ENCODE measurements at regions not wholly inside any gene's neighbourhood (a gene's known extent, or its start where the extent isn't known, plus 50 kb on each side); places are given as distances from the start of the nearest gene placed in this dataset.
"Not testable (repeated sequence)": the region's sequence is repeated elsewhere in the genome, so short reads cannot be mapped to it uniquely, and the experiment has no call there.

DNA sequence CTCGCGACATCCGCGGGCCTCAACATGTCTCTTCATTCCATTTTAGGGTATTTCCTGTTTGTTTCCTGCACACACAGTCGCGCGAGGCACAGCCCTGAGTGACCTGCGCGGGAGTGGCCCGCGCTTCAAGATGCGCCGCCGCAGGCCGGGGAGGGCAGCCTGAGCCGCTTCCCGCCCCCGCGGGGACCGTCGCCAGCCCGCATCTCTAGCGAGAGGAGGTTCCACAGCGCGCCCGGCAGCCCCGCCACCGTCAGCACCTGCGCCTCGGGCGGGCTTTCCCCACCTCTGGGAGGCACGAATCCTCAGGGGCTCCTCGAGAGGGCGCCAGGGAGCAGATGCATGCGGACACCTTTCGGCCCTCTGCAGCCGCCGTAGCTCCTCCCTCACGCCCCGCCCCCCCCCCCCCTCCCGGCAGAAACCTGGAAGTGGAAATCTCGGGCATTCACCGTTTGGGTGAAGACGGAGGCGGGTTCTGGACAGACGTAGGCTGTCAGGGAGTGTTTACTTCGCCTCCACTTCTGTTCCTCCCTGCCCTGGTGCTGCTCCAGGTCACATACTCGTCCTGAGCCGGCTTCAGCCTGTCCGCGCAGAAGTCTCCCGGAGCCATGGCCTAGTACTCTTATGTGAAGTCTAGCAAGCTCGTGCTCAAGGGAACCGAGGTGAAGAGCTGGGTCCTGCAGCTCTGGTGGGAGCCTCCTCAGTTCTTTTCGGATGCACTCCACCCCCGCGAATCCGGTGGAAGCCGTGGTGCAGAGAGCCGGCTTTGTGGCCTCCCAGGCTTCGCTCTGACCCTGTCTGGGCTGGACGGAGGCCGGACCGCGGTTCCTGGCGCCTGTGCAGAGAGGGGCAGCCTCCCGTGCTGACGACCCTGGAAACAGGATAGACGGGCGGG, 880.5 kb upstream of the DEFB115 start:
- Histone ChIP-seq H3K4me1 (peaks cover 0 to 15% (median 0%) of the 10 kb centered on the region in 4 donors), H3K27me3 (no peaks in the 10 kb centered on the region), H3K4me3 (peak overlapping the region; percentile 30 to 85 (median 68)), H3K36me3 (no peaks in the 10 kb centered on the region), H3K27ac (peak overlapping the region in 3 of 4 donors; percentile 42 to 86 (median 82)), H3K9me3 (no peaks in the 10 kb centered on the region)
- TF ChIP-seq, protein P1, sequence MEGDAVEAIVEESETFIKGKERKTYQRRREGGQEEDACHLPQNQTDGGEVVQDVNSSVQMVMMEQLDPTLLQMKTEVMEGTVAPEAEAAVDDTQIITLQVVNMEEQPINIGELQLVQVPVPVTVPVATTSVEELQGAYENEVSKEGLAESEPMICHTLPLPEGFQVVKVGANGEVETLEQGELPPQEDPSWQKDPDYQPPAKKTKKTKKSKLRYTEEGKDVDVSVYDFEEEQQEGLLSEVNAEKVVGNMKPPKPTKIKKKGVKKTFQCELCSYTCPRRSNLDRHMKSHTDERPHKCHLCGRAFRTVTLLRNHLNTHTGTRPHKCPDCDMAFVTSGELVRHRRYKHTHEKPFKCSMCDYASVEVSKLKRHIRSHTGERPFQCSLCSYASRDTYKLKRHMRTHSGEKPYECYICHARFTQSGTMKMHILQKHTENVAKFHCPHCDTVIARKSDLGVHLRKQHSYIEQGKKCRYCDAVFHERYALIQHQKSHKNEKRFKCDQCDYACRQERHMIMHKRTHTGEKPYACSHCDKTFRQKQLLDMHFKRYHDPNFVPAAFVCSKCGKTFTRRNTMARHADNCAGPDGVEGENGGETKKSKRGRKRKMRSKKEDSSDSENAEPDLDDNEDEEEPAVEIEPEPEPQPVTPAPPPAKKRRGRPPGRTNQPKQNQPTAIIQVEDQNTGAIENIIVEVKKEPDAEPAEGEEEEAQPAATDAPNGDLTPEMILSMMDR (IDR thresholded peaks at IDR 0.05): peak in 4 of 5 experiments; percentile 13 to 74 (median 70)
- TF ChIP-seq EP300 (IDR thresholded peaks at IDR 0.05) (peak in 1 of 2 donors; percentile 51), POLR2A (IDR thresholded peaks at IDR 0.05) (no peak)
- DNase-seq (ENCODE audit: low spot score in 2 of 2): peak; percentile 47 to 54
- 11 to 39% methylated on average over 61 to 67 of the region's 70 CpGs for WGBS, 2 donors

DNA sequence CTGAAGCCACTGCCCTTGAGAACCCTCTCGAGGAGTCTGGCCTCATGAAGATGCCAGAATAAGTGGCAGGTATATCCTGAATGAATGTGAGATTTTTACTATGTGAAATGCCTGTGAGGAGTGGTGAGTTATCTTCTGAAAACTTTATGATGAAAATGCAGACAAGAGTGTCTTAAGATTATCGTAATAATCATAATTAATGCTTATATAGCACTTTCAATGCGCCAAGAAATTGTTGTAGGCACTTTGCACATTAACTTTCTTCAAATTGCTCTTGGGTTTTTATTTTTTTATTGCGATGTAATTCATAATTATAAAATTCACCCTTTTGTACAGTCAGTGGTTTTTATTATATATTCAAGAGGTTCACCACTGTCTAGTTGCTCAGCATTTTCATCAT, 879.1 kb upstream of the DEFB115 start:
- Histone ChIP-seq H3K4me1 (peaks cover 0 to 21% (median 0%) of the 10 kb centered on the region in 4 donors), H3K4me3 (peak overlapping the region in 2 of 4 donors; percentile 73 to 85)
- not testable (repeated sequence) for DNase-seq (ENCODE audit: low spot score in 2 of 2); H3K36me3 ChIP-seq; H3K27ac ChIP-seq; H3K27me3 ChIP-seq; H3K9me3 ChIP-seq
- 70 to 81% methylated on average over 4 of the region's 4 CpGs for WGBS, 2 donors

DNA sequence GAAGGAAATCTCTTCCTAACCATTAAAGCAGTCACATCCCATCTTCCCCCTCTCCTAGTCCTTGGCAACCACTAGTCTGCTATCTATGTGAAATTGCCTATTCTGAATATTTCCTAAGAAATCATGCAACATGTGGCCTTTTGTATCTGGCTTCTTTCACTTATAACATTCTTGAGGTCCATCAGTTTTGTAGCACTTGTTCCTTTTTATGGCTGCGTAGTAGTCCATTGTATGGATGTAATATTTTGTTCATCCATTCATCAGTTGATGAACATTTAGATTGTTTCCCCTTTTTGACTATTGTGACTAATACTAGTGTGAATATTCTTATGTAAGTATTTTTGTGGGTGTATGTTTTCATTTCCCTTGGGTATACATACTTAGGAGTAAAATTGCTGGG, 878.7 kb upstream of the DEFB115 start:
- H3K4me3 ChIP-seq; H3K27me3 ChIP-seq; H3K36me3 ChIP-seq; DNase-seq (ENCODE audit: low spot score in 2 of 2); H3K27ac ChIP-seq; H3K9me3 ChIP-seq: not testable (repeated sequence)
- H3K4me1 ChIP-seq: peaks cover 0 to 21% (median 0%) of the 10 kb centered on the region in 4 donors
- 79 to 91% methylated on average over 1 of the region's 1 CpG for WGBS, 2 donors

DNA sequence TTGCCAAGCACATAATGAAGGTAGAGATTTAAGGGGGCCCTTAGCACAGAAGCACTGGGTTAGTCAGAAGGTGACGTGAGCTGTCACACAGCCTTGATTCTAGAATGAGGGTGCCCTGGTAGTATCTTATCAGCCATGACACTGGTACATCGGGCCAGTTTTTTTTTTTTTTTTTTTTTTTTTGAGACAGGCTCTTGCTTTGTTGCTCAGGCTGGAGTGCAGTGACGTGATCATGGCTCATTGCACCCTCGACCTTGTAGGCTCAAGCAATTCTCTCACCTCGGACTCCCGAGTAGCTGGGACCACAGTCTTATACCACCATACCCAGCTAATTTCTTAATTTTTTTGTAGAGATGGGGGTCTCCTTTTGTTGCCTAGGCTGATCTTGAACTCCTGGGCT, 872.6 kb upstream of the DEFB115 start:
- H3K4me3 ChIP-seq; H3K9me3 ChIP-seq; H3K27me3 ChIP-seq; H3K27ac ChIP-seq; DNase-seq (ENCODE audit: low spot score in 2 of 2): not testable (repeated sequence)
- H3K36me3 ChIP-seq: peaks cover 0 to 19% (median 0%) of the 10 kb centered on the region in 3 donors
- peaks cover 0 to 17% (median 0%) of the 10 kb centered on the region in 4 donors for H3K4me1 ChIP-seq
- WGBS, 2 donors: 75 to 78% methylated on average over 6 of the region's 6 CpGs

DNA sequence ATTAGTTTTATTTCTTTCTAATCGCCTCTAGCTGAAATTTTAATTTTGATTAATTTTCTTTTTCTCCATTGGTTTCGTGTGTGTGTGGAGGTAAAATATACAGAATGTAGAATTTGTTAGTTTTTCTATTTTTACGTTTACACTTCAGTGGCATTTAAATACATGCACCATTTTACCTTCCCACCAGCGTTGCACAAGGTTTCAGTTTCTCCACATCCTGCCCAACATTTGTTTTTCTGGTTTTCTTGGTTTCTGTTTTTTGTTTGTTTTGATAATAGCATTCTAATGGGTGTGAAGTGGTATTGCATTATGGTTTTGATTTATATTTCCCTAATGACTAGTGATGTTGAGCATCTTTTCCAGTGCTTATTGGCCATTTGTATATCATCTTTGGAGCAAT, 871.4 kb upstream of the DEFB115 start:
- H3K4me1 ChIP-seq: peaks cover 0 to 14% (median 0%) of the 10 kb centered on the region in 4 donors
- WGBS, 2 donors: 71 to 87% methylated on average over 4 of the region's 4 CpGs

DNA sequence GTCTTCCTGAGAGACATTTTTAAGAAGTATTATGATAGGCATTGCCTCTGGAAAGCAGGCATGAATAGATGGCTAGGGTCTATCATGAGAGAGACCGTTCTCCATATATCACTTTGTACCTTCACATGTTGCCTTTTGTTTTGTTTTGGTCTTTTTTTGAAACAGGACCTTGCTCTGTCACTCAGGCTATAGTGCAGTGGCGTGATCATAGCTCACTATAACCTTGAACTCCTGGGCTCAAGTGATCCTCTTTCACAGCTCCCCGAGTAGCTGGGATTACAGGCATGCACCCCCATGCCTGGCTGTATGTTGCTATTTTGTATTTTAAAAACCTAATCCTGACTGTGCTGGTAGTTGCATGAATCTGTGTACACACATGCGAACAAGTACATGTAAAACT, 869.6 kb upstream of the DEFB115 start:
- not testable (repeated sequence) for H3K27ac ChIP-seq; H3K4me1 ChIP-seq; H3K27me3 ChIP-seq; H3K9me3 ChIP-seq; H3K4me3 ChIP-seq; DNase-seq (ENCODE audit: low spot score in 2 of 2)
- 77 to 93% methylated on average over 4 of the region's 4 CpGs for WGBS, 2 donors
- H3K36me3 ChIP-seq: peaks cover 0 to 42% (median 0%) of the 10 kb centered on the region in 3 donors

More for the DNA sequence above, 871.4 kb upstream of the DEFB115 start:
- H3K27me3 ChIP-seq; H3K4me3 ChIP-seq; H3K9me3 ChIP-seq; DNase-seq (ENCODE audit: low spot score in 2 of 2); H3K27ac ChIP-seq: not testable (repeated sequence)
- peaks cover 0 to 29% (median 0%) of the 10 kb centered on the region in 3 donors for H3K36me3 ChIP-seq

DNA sequence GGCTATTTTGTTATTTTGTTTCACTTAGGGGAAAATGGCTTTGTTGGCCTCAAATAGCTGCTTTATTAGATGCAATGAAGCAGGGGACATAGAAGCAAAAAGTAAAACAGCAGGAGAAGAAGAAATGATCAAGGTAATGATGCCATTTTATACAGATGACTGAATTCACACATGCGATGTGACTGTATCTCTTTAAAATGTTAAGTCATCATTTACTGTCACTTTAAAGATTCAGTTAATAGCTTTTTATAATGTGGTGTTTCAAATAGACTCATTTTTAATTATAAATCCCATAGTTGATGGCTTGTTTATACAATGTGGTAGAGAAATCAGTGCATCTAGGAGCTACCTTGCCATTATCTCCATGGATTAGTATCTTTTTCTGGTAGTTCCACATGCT, 863.9 kb upstream of the DEFB115 start:
- peaks cover 0 to 64% (median 9%) of the 10 kb centered on the region in 3 donors for H3K36me3 ChIP-seq
- H3K9me3 ChIP-seq; H3K4me1 ChIP-seq; H3K27ac ChIP-seq; H3K4me3 ChIP-seq; DNase-seq (ENCODE audit: low spot score in 2 of 2); H3K27me3 ChIP-seq: not testable (repeated sequence)
- WGBS, 2 donors: 98 to 100% methylated on average over 1 of the region's 1 CpG

DNA sequence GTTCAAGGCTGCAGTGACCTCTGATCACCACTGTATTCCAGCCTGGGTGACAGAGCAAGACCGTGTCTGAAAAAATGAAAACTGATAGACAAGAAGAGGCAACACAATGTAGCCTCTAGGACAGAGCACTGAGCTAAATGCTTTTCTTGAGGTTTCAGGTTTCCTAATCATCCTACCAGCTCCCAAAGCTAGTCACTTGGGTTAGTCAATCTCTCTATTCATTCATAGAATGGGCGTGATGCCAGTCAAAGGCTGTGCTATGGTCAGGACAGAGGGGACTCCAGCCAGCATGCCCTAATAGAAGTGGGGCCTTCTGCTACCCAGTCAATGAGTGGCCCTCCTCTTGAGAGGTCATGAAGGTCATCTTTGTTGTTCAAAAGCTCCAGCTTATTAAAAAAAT, 860.4 kb upstream of the DEFB115 start:
- H3K4me1 ChIP-seq, H3K27ac ChIP-seq, H3K9me3 ChIP-seq, H3K27me3 ChIP-seq, H3K4me3 ChIP-seq: not testable (repeated sequence)
- DNase-seq (ENCODE audit: low spot score in 2 of 2): peak in 1 of 2 donors; percentile 12
- 66 to 84% methylated on average over 2 of the region's 2 CpGs for WGBS, 2 donors
- H3K36me3 ChIP-seq: peaks cover 4 to 75% (median 14%) of the 10 kb centered on the region in 3 donors

DNA sequence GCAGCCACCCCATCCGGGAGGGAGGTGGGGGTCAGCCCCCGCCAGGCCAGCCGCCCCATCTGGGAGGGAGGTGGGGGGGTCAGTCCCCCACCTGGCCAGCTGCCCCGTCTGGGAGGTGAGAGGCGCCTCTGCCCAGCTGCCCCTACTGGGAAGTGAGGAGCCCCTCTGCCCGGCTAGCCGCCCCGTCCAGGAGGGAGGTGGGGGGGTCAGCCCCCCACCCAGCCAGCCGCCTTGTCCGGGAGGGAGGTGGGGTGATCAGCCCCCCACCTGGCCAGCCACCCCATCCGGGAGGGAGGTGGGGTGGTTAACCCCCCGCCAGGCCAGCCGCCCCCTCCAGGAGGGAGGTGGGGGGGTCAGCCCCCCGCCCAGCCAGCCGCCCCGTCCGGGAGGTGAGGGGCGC, 852.4 kb upstream of the DEFB115 start:
- Histone ChIP-seq H3K36me3 (peaks cover 4 to 59% (median 18%) of the 10 kb centered on the region in 3 donors), H3K9me3 (peaks cover 0 to 42% (median 0%) of the 10 kb centered on the region in 4 donors)
- not testable (repeated sequence) for H3K27ac ChIP-seq; DNase-seq (ENCODE audit: low spot score in 2 of 2); H3K4me1 ChIP-seq; H3K4me3 ChIP-seq; H3K27me3 ChIP-seq
- 70% methylated on average over 2 of the region's 18 CpGs; no CpG with 5 or more reads in 1 of the 2 donors for WGBS, 2 donors

DNA sequence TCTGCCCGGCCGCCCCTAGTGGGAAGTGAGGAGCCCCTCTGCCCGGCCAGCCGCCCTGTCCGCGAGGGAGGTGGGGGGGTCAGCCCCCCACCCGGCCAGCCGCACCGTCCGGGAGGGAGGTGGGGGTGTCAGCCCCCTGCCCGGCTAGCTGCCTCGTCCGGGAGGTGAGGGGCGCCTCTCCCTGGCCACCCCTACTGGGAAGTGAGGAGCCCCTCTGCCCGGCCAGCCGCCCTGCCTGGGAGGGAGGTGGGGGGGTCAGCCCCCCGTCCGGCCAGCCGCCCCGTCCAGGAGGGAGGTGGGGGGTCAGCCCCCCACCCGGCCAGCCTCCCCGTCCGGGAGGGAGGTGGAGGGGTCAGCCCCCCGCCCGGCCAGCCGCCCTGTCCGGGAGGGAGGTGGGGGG, 851.9 kb upstream of the DEFB115 start:
- H3K9me3 ChIP-seq: peaks cover 0 to 45% (median 1%) of the 10 kb centered on the region in 4 donors

DNA sequence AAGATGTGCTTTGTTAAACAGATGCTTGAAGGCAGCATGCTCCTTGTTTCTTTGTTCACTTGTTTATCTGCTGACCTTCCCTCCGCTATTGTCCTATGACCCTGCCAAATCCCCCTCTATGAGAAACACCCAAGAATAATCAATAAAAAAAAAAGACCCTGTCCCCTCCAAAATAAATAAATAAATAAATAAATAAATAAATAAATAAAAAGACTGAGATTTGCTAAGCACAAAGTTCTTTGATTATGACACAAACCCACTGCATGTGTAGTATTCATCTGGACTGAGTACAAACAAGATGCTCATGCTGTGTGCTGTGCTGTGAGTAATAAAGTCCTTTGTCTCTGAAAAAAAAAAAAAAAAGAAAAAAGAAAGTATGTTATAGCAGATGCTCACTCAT, 851.1 kb upstream of the DEFB115 start:
- WGBS, 2 donors: 0% methylated on average over 1 of the region's 1 CpG
- H3K27ac ChIP-seq; DNase-seq (ENCODE audit: low spot score in 2 of 2); H3K4me1 ChIP-seq; H3K27me3 ChIP-seq; H3K4me3 ChIP-seq: not testable (repeated sequence)
- Histone ChIP-seq H3K9me3 (peaks cover 0 to 52% (median 2%) of the 10 kb centered on the region in 4 donors), H3K36me3 (peaks cover 0 to 46% (median 15%) of the 10 kb centered on the region in 3 donors)

More for the DNA sequence above, 851.9 kb upstream of the DEFB115 start:
- H3K36me3 ChIP-seq: peaks cover 0 to 53% (median 15%) of the 10 kb centered on the region in 3 donors
- H3K27ac ChIP-seq; H3K4me3 ChIP-seq; H3K27me3 ChIP-seq; H3K4me1 ChIP-seq; DNase-seq (ENCODE audit: low spot score in 2 of 2): not testable (repeated sequence)
- 97% methylated on average over 5 of the region's 27 CpGs; no CpG with 5 or more reads in 1 of the 2 donors for WGBS, 2 donors

Data from tibial nerve (tissue), 4 donors.